ENCODE measurements at regions not wholly inside any gene's neighbourhood (a gene's known extent, or its start where the extent isn't known, plus 50 kb on each side); places are given as distances from the start of the nearest gene placed in this dataset.

GRCh38 chr5:167964529-167964928 is 326.9 kb upstream of the WWC1 start:
- TF ChIP-seq, protein P1, sequence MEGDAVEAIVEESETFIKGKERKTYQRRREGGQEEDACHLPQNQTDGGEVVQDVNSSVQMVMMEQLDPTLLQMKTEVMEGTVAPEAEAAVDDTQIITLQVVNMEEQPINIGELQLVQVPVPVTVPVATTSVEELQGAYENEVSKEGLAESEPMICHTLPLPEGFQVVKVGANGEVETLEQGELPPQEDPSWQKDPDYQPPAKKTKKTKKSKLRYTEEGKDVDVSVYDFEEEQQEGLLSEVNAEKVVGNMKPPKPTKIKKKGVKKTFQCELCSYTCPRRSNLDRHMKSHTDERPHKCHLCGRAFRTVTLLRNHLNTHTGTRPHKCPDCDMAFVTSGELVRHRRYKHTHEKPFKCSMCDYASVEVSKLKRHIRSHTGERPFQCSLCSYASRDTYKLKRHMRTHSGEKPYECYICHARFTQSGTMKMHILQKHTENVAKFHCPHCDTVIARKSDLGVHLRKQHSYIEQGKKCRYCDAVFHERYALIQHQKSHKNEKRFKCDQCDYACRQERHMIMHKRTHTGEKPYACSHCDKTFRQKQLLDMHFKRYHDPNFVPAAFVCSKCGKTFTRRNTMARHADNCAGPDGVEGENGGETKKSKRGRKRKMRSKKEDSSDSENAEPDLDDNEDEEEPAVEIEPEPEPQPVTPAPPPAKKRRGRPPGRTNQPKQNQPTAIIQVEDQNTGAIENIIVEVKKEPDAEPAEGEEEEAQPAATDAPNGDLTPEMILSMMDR (IDR thresholded peaks at IDR 0.05; ENCODE audit: poor library complexity, severe bottlenecking) = no peak
- no peak for TF ChIP-seq POLR2AphosphoS5 (IDR thresholded peaks at IDR 0.05)
- TF ChIP-seq SMC3 (conservative IDR thresholded peaks at IDR 0.05; ENCODE audit: poor library complexity) = no peak
- no peak for TF ChIP-seq EP300 (conservative IDR thresholded peaks at IDR 0.05; ENCODE audit: poor library complexity, severe bottlenecking)
- TF ChIP-seq RAD21 (conservative IDR thresholded peaks at IDR 0.05) = no peak
- TF ChIP-seq TAF1 (IDR thresholded peaks at IDR 0.05; ENCODE audit: low read depth) = no peak
